ENCODE measurements at regions not wholly inside any gene's neighbourhood (a gene's known extent, or its start where the extent isn't known, plus 50 kb on each side); places are given as distances from the start of the nearest gene placed in this dataset.

GRCh38 chr6:95959261-95959660 is 56.5 kb upstream of the FUT9 start:
- H3K79me2 ChIP-seq (ENCODE audit: insufficient read depth, low read length), result no peaks in the 10 kb centered on the region
- intact Hi-C loops (cut with micrococcal nuclease; ENCODE audit: unreplicated experiment), result no loop called here
- in situ Hi-C loops (cut with HindIII; ENCODE audit: extremely low pct_ligation_motif_present, low pct_unique_long_range_greater_than_20kb), result no loop called here
- no peak overlapping the region for H3K9ac ChIP-seq (ENCODE audit: insufficient read depth, low read depth, low read length)
- no peaks in the 10 kb centered on the region for H3K27me3 ChIP-seq (ENCODE audit: control insufficient read depth in 1 of 2, insufficient read depth in 2 of 2, low read length in 2 of 2)
- H3K4me3 ChIP-seq (replicated peaks in 1 of 3; ENCODE audit: insufficient read depth in 1 of 3, low read depth in 2 of 3, low read length in 3 of 3), result no peak overlapping the region
- FAIRE-seq (no peak), ATAC-seq (no peak), DNase-seq (ENCODE audit: low spot score) (no peak)
- no peak overlapping the region for H2AFZ ChIP-seq (ENCODE audit: low read length)
- H4K20me1 ChIP-seq (ENCODE audit: insufficient read depth, low read length), result no peaks in the 10 kb centered on the region
- no peak overlapping the region for H3K4me2 ChIP-seq (ENCODE audit: low read depth, low read length)
- no peaks in the 10 kb centered on the region for H3K4me1 ChIP-seq (ENCODE audit: insufficient read depth, low read length)
- no peak overlapping the region for H3K27ac ChIP-seq (ENCODE audit: extremely low read length, insufficient read depth, low read length)
- TF ChIP-seq PHF5A (CRISPR knock-in tag; IDR thresholded peaks at IDR 0.05; ENCODE audit: low read depth, unreplicated experiment) (no peak), ZNF354B (CRISPR knock-in tag; IDR thresholded peaks at IDR 0.05) (no peak), HOXA9 (CRISPR knock-in tag; IDR thresholded peaks at IDR 0.05; ENCODE audit: borderline replicate concordance) (no peak), DZIP1 (CRISPR knock-in tag; IDR thresholded peaks at IDR 0.05) (no peak), ARID2 (CRISPR knock-in tag; IDR thresholded peaks at IDR 0.05; ENCODE audit: borderline replicate concordance) (no peak), ATF4 (CRISPR knock-in tag; IDR thresholded peaks at IDR 0.05) (no peak), ZKSCAN8 (CRISPR knock-in tag; IDR thresholded peaks at IDR 0.05; ENCODE audit: borderline replicate concordance) (no peak), ZNF576 (CRISPR knock-in tag; IDR thresholded peaks at IDR 0.05) (no peak)
- no peaks in the 10 kb centered on the region for H3K9me3 ChIP-seq (ENCODE audit: low read length)
- ChIA-PET CTCF (ENCODE audit: low intra/inter-chr PET ratio, low total read pairs) (no interaction called here), POLR2A (no interaction called here)
- BruUV-seq (replicated peaks), result no TSS peak
- no peaks in the 10 kb centered on the region for H3K36me3 ChIP-seq (replicated peaks in 1 of 2; ENCODE audit: control insufficient read depth in 1 of 2, insufficient read depth in 2 of 2, low read length in 2 of 2)

All from HepG2 (cell line).